ENCODE measurements at regions not wholly inside any gene's neighbourhood (a gene's known extent, or its start where the extent isn't known, plus 50 kb on each side); places are given as distances from the start of the nearest gene placed in this dataset.

- TF ChIP-seq POLR2AphosphoS5 (IDR thresholded peaks at IDR 0.05; ENCODE audit: low read depth) (no peak), CTCF (IDR thresholded peaks at IDR 0.05; ENCODE audit: insufficient read depth, low read length) (no peak), SPI1 (IDR thresholded peaks at IDR 0.05; ENCODE audit: borderline replicate concordance, low read depth) (no peak), GABPA (IDR thresholded peaks at IDR 0.05; ENCODE audit: low read depth) (no peak), REST (IDR thresholded peaks at IDR 0.05; ENCODE audit: insufficient replicate concordance, low read depth) (no peak)
Observed at GRCh38 chr16:51682905-51683304, 531.8 kb upstream of the SALL1 start.

All from HL-60 (cell line).